Activated CD8-positive, alpha-beta memory T cell treated with anti-CD3 and anti-CD28 coated beads for 24 hours (primary cell): ENCODE measurements at regions not wholly inside any gene's neighbourhood (a gene's known extent, or its start where the extent isn't known, plus 50 kb on each side); places are given as distances from the start of the nearest gene placed in this dataset.
"Not testable (repeated sequence)": the region's sequence is repeated elsewhere in the genome, so short reads cannot be mapped to it uniquely, and the experiment has no call there.

Experiments used
- DNase-seq: peaks from one replicate; pipeline ENCODE4 v3.0.0-alpha.2; 2020

DNA sequence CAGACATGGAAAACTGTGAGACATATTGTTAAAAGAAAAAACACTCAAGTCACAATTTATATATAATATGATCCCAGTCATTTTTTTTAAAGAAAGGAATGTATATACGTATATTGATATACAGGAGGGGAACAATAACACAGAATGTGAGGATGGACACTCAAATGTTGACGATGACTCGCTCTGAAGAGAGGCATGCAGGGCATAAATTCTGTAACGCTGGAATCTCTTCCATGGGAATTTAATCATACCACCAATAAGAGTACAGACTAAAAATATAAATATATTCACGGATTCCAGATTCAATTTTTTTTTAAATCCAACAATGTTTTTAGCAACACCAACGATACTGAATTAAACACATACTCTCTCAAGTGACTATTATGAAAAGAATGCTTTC, 106.9 kb upstream of the CCDC28A start:
- no peak for DNase-seq

DNA sequence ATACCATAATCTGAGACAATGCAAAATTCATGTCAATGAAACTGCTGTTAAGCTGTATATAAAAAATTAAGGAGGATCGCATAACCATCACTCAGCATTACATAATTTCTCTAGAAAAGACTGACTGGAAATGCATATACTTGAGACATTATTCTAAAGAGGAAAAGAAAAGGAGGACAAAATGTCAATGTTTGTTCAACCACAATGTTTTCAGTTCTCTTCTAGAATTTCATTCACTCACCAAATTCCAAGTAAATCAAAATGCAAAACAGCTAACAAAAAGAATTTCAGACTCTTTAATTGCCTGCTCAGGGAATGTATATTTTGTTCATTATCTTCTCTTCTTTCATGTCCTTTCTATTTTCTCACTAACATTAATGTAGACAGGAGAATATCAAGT, 106.2 kb upstream of the CCDC28A start:
- no peak for DNase-seq

DNA sequence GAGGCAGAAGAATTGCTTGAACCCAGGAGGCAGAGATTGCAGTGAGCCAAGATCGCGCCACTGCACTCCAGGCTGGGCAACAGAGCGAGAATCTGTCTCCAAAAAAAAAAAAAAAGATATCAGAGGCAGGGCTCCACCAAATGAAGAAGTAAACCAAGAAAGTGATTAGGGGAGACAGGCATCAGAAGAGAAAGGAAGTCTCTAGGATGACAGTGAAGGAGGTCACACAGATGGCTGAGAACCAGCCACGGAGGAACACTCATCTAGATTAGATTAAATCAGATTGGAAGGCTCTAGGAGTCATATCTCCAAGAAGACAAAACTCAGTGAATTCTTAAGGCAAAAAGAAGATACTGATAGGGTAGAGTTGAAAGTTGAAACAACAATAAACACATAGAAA, 102.2 kb upstream of the CCDC28A start:
- no peak for DNase-seq

DNA sequence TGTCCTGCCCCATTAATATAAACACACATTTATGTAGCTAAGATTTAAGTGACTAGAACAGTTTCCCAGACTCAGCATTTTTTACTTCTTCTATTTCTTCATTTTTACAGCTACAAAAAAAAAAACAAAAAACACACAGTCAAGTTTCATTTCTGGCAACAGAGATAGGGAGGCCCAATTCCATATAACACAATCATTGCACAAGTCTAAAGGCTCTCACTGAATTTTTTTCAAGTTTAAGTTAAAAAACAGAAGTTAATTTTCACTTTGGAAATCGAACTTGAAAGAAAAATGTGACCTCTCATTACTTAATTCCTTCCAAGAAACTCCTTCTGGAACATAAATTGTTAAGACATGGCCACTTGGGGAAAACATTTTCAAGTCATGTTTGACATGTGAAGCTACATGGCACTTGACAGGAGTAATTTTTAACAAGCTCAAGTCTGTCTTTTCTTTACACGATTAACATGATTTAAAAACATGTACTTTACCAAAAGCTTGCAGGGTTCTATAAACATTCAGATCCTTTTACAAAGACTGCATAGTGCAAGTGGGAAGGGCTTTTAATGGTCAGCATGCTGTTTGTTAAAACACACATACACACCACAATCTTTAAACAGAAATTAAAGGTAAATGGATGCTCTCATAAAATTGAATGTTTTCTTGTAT, 100.1 kb upstream of the CCDC28A start:
- no peak for DNase-seq

DNA sequence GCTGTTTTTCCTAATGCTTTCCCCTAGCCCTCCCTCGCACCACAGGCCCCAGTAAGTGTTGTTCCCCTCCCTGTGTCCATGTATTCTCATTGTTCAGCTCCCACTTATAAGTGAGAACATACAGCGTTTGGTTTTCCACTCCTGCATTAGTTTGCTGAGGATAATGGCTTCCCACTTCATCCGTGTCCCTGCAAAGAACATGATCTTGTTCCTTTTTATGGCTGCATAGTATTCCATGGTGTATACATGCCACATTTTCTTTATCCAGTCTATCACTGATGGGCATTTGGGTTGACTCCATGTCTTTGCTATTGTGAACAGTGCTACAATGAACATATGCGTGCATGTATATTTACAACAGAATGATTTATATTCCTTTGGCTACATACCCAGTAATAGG, 99.1 kb upstream of the CCDC28A start:
- not testable (repeated sequence) for DNase-seq

DNA sequence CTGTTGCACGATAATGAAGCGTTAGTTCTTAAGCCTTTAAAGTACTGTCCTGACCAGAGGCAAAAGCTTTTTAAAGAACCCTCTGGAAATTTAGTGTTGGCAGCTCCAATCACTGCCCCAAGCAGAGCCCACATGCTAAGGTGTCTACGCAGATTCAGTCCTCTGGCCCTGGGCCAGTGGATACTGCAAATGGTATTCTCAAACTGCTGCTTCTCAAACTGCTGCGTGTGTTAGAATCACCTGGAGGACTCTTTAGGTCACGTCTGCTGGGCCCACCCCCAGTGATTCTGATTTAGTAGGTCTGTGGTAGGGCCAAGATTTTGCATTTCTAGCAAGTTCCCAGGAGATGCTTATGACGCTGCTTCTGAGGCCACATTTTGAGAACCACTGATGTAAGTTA, 96.0 kb upstream of the CCDC28A start:
- no peak for DNase-seq

DNA sequence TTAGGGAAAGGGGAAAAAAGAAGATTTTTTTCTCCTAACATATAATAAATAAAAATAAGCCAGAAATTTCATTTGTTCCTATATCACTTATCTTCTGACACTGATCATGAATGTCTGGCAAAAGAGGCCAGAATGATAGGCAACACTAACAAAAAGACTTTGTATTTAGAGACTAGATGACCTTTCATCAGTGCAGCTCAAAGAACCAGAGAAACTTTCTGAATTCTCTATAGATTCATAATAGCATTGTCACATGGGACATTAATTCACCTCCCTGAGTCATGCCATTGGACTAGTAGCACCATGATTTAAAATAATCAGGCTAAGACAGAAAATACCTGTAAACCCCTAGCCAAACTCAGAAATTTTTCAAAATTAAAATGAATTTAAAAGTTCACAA, 95.4 kb upstream of the CCDC28A start:
- DNase-seq: no peak

DNA sequence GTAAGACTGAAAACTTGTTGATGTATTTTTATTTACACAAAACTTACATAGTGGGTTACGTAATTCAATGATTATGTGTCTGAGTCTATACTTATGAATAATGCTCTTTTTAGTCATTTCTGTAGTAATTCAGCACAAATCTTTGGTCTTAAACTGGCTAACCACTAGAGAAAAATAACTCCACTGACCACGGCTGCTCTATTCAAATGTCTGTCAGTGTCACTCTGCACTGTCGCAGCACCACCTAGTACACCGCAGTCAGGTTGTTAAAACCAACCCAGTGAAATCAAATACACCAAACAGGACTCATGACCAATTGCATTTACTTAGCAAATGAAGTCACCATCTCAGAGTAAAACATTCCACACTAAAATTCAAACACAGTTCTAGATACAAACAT, 93.5 kb upstream of the CCDC28A start:
- DNase-seq: no peak

DNA sequence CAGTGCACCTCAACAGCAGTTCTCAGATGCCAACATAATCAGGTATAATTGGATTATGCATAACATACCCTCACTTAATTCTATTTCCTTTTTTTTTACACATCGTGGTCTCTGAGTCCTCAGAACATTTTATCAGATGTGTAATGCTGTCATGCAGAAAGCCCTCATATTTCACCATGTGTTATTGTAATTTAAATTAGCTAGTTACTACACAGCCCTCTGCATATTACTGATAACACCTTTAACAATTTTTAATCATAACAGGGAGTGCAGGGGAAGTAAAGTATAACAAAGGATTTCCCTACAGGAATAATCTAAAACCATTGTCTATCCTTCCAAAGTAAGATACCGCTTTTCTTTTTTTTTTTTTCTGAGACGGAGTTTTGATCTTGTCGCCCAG, 91.9 kb upstream of the CCDC28A start:
- DNase-seq: no peak

DNA sequence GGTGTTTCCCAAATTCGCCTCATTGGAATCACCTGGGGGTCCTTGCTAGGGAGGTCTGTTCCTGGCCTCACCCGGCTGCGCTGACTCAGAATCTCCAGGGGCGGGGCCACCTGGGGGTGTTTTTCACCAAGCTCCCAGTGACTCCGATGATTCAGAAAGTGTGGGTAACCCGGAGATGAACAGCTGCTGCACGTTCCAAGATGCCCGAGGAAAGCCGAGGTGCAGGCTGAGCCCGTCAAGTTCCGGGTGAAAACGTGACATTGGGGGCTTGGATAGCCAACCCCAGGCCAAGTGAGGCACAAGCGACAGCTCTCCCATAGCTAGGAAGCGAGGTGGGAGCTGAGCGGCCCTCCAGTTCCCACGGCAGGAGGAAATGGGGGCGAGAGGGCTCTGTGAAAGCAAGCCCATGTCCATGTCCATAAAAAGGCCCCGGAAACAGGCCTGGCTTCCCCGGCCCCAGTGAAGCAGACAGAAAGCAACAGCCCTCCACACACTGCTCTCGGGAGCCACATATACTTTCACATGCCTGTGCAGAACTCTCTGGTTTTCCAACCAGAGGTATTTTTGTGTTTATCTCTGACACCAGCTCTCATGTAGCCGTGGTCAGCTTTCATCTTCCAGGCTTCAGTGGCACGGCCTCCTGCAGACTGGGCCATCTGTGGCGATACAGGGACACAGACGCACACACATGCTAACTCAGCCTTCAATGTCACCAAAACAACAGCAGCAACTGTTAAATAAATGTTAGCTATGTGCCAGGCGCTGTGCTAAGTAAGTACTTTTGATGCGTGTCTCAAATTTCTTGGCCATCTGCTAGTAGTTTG, 90.7 kb upstream of the CCDC28A start:
- DNase-seq: no peak

DNA sequence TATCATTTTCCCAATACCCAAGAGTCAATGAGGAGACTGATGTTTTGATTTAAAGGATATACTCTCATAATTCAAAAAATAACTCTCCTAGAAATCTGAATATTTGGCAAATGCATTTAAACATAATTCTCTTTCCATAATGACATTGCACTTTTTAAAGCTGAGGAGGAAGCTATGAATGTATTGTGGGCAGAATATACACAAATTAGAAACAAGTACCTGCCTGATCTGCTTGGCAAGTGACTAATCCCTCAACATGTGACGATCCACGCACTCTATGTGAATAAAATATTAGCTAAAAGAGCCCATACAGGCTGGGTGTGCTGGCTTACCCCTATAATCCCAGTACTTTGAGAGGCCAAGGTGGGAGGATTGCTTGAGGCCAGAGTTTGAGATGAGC, 88.3 kb upstream of the CCDC28A start:
- no peak for DNase-seq

DNA sequence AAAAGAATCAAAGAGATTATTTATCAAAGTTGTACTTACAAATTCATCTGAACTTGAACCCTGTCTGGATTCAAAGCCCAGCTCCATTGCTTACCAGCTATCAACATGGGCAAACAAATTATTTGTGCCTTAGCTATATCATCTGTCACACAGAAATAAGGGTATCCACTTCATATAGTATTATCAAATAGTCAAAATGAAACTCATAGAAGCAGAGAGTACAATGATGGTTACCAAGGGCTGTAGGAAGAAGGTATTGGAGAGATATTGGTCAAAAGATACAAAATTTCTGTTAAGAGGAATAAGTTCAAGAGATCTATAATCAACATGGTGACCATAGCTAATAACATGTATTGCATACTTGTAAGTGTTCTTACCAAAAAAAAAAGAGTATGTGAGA, 87.8 kb upstream of the CCDC28A start:
- DNase-seq: no peak

DNA sequence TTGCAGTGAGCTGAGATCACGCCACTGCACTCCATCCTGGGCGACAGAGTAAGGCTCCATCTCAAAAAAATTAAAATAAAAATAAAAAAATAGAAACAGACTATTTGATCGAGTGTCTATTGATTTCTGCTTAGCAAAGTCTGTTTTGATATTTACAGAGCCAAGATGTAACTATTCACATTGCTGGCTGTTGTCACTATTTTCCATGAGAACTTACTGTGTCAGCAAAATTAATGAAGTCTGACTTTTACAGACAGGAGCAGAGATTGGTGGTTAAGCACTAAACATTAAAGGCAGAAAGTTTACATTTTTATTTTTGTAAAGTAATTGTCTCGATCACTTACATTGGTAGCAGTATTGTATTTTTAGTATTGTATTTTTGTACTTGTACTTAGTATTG, 85.0 kb upstream of the CCDC28A start:
- no peak for DNase-seq

DNA sequence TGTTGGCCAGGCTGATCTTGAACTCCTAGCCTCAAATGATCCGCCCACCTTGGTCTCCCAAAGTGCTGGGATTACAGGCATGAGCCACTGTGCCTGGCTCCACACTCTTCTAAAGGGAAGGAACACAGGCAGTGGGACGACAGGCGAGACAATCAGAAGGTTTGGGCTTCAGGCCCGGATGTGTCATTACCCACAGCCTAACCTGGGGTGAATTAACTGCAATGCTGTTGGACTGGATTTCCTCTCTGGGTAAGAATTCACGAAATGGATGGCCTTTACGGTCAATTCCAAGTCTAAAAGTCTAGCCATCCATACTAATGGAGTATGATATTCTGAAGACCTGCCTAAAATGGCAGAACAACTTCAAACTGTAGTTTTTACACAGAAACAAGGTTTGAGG, 83.7 kb upstream of the CCDC28A start:
- DNase-seq: no peak

DNA sequence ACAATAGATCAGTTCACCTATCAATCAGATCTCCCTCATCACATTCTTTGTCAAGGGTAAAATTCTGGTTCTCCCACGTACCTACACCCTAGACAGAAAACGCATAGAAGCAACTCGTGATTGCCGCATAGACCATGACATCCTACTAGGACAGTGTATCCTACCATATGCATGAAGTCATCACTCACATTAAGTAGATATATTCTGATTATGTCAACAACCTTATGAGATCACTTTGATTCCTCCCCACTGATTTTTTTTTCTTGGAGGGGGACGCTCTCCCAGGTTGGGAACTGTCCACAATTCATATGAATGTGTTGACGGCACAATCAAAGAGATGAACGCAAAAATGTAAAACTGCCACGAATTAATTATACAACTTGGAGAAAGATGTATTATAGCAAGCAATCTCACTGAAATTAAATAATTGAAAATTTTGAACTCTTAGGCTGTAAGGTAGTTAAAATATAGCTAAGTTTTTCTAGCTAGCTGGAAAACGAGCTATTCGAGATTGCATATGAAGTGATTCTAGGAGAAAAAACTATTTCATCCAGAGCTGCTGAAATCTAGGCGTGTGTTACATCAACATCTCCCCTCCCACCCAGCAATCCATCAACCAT, 82.5 kb upstream of the CCDC28A start:
- DNase-seq: no peak

DNA sequence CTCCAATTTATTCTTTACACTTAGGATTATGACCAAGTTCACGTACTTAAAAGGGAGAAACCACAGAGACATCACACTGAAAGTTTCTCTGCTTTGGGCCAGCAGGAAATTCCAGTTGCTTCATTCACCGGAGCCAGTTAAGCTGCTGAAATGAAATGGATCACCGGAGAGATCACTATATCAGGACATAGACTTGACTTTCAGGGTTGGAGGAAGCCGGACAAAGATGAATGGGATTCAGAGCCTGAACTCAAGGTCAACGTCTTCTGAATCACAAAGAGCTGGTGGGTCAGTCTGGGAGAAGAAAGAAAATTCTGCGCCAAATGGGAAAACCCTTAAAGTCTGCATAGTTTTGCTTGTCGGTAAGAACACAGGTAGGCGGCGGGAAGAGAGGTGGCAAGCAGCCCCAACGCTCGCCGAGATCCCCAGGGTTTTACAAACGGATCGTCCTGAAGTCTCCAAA, 81.9 kb upstream of the CCDC28A start:
- no peak for DNase-seq

DNA sequence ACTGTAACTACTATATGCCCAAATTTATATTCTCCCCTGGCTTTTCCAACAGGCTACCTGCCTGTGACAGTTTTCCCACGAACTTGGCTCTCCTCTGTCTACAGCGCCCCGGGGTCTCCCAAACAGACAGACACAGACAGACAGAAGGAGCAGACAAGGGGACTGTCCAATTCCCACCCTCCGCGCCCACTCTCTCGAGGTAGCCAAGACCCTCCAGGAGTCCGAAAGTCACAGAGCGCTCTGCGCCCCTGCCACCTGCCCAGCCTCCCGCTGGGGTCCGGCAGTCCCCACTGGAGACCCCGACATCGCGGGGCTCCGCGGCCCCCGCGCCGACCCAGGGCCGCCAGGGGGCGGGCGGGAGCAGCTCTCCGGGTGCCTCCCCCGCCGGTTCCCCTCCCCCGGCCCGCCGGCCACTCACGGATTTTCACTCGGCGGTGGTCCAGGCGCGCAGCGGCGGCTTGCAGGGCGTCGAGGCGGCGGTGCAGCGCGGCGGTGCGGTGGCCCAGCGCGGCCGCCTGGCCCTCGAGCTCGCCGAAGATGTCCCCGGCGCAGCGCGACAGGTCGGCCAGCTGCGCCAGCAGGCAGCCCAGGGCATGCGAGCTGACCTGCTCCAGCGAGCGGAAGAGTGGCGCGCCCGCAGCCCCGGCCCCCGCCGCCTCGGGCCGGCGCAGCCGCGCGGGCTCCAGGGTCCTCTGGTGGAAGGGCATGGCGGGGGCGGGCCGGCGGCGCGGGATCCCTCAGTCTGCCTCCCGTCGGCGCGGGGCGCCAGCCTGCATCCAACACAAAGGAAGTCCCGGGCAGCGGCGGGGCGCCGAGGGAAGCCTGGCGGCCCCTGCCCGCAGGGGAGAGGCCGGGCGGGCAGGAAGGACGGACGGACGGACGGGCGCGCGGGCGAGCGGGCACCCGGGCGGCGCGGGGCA, 81.3 kb upstream of the CCDC28A start:
- peak; percentile 87 for DNase-seq

DNA sequence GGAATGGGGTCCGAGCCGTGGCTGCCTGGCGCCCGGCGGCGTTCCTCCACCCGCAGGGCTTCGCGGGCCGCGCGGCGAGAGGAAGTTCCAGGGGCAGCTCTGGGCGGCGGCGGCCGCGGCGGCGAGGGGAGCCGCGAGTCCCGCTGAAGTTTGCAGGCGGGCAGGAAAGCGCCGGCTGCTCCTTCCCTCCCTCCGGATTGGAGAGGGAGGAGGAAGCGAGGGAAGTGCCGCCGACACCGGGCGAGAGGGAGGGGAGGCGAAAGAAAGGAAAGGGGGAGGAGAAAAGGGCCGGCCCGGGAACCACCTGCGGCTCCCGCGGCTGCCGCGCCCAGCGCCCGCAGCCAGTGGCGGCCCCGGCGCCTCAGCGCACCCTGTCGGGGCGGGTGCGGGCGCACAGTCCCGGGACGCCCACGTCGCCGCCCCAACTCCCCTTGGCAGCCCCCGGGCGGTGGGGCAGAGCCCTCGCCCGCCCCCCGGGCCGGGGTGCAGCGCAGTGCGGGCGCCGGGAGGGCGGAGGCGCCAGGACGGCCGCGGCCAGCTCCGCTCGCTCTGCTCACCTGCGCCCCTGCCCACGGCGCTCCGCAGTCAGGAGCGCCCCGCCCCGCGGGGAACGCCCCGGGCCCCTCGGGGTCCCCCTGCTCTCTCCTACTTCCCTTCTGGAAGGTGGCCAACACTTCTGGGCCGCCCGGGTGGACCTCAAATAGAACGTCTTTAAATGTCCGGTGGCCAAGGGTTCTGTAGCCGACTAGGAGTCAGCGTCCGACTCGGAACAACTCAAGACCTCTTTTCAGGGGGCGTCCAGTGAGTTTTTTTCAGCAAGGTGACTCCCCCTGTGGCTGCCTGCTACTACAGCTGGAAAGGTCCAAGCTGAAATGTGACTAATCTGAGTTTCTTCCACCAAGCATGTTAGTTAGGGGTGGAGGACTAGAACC, 80.3 kb upstream of the CCDC28A start:
- peak; percentile 73 for DNase-seq

DNA sequence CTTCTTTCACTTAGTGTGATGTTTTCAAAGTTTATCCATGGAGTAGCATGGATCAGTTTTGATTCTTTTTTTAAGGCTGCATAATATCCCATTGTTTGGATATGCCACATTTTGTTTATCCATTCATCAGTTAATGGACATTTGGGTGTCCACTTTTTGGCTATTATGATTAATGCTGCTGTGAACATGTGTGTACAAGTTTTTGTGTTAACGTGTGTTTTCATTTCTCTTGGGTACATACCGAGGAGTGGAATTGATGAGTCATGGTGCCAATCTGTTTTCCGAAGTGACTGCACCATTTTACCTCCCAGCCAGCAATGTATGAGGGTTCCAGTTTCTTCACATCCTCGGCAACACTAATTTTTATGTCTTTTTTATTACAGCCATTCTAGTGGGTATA, 78.4 kb upstream of the CCDC28A start:
- no peak for DNase-seq

DNA sequence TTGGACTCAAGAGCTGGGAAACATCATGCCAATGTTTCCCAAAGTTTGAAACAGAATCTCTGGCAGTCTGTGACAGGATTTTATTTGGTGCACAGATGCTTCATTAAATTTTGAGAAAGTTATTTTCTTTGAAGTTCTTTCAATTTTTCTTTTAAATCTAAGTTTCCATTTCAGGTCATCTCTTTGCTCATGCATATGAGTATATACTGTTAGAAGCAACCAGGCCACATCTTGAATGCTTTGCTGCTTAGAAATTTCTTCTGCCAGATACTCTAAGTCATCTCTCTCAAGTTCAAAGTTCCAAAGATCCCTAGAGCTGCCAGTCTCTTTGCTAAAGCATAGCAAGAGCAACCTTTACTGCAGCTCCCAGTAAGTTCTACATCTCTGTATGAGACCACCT, 59.1 kb upstream of the CCDC28A start:
- DNase-seq: no peak

DNA sequence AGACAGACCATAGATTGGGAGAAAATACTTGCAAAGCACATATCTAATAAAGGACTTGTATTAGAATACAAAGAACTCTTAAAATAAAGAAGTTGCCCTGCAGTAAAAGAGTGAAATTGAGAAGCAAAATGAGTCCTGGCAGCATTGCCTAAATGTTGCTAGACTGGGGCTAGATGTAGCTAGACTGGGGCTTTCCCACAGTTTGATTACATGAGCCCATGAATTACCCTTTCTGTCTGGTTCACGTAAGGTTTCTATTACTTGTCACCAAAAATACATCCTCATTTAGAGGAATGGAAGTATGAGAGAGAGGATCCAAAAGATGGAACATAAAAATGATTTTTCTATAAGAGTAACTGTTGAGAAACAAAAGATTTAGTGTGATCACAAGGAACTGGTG, 57.6 kb upstream of the CCDC28A start:
- DNase-seq: no peak
